ENCODE measurements at regions not wholly inside any gene's neighbourhood (a gene's known extent, or its start where the extent isn't known, plus 50 kb on each side); places are given as distances from the start of the nearest gene placed in this dataset.
"Not testable (repeated sequence)": the region's sequence is repeated elsewhere in the genome, so short reads cannot be mapped to it uniquely, and the experiment has no call there.

GRCh38 chr4:59704616-59705015, 1495.5 kb upstream of the ADGRL3 start:
- Histone ChIP-seq H3K36me3 (ENCODE audit: insufficient read depth, low read length) (no peaks in the 10 kb centered on the region), H4K20me1 (ENCODE audit: insufficient read depth, low read length, poor library complexity, severe bottlenecking) (no peaks in the 10 kb centered on the region), H3K79me2 (ENCODE audit: insufficient read depth, low read length) (no peaks in the 10 kb centered on the region), H3K27me3 (ENCODE audit: insufficient read depth, low read length, poor library complexity, severe bottlenecking) (no peaks in the 10 kb centered on the region), H3K4me3 (ENCODE audit: low read length, poor library complexity, severe bottlenecking) (no peak overlapping the region), H2AFZ (ENCODE audit: low read length) (no peak overlapping the region), H3K4me2 (ENCODE audit: low read depth, low read length, poor library complexity, severe bottlenecking) (no peak overlapping the region), H3K9ac (ENCODE audit: low read depth, low read length, poor library complexity, severe bottlenecking) (no peak overlapping the region), H3K4me1 (ENCODE audit: insufficient read depth, low read length, poor library complexity, severe bottlenecking) (no peaks in the 10 kb centered on the region), H3F3A (ENCODE audit: low read depth) (no peaks in the 10 kb centered on the region), H3K9me3 (ENCODE audit: insufficient read depth, low read depth, low read length) (no peaks in the 10 kb centered on the region), H3K9me2 (replicated peaks; ENCODE audit: low read depth, low read length) (no peaks in the 10 kb centered on the region)
- no peak for TF ChIP-seq CTCF (conservative IDR thresholded peaks at IDR 0.05; ENCODE audit: low read length)
- TF ChIP-seq EZH2phosphoT487 (IDR thresholded peaks at IDR 0.05; ENCODE audit: borderline replicate concordance): no peak

GRCh38 chr4:59712470-59712869, 1487.7 kb upstream of the ADGRL3 start:
- Histone ChIP-seq H2AFZ (ENCODE audit: low read length) (no peak overlapping the region), H3K4me3 (ENCODE audit: low read length, poor library complexity, severe bottlenecking) (no peak overlapping the region), H3K27me3 (ENCODE audit: insufficient read depth, low read length, poor library complexity, severe bottlenecking) (no peaks in the 10 kb centered on the region), H3K79me2 (ENCODE audit: insufficient read depth, low read length) (no peaks in the 10 kb centered on the region), H3F3A (ENCODE audit: low read depth) (no peaks in the 10 kb centered on the region), H3K9ac (ENCODE audit: low read depth, low read length, poor library complexity, severe bottlenecking) (no peak overlapping the region), H3K4me2 (ENCODE audit: low read depth, low read length, poor library complexity, severe bottlenecking) (no peak overlapping the region), H3K9me2 (replicated peaks; ENCODE audit: low read depth, low read length) (no peaks in the 10 kb centered on the region), H3K9me3 (ENCODE audit: insufficient read depth, low read depth, low read length) (no peaks in the 10 kb centered on the region), H3K36me3 (ENCODE audit: insufficient read depth, low read length) (no peaks in the 10 kb centered on the region), H4K20me1 (ENCODE audit: insufficient read depth, low read length, poor library complexity, severe bottlenecking) (no peaks in the 10 kb centered on the region), H3K4me1 (ENCODE audit: insufficient read depth, low read length, poor library complexity, severe bottlenecking) (no peaks in the 10 kb centered on the region)
- TF ChIP-seq CTCF (conservative IDR thresholded peaks at IDR 0.05; ENCODE audit: low read length): no peak
- TF ChIP-seq EZH2phosphoT487 (IDR thresholded peaks at IDR 0.05; ENCODE audit: borderline replicate concordance): no peak

DNA sequence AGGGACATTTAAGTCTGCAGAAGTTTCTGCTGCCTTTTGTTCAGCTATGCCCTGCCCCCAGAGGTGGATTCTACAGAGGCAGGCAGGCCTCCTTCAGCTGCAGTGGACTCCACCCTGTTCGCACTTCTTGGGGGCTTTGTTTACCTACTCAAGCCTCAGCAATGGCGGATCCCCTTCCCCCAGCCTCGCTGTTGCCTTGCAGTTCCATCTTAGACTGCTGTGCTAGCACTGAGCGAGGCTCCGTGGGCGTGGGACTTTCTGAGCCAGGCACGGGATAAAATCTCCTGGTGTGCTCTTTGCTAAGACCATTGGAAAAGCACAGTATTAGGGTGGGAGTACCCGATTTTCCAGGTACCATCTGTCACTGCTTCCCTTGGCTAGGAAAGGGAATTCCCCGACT, 1475.8 kb upstream of the ADGRL3 start:
- not testable (repeated sequence) for H3K79me2 ChIP-seq (ENCODE audit: insufficient read depth, low read length); H3K36me3 ChIP-seq (ENCODE audit: insufficient read depth, low read length); H3K4me2 ChIP-seq (ENCODE audit: low read depth, low read length, poor library complexity, severe bottlenecking); H3K4me3 ChIP-seq (ENCODE audit: low read length, poor library complexity, severe bottlenecking); H3K9ac ChIP-seq (ENCODE audit: low read depth, low read length, poor library complexity, severe bottlenecking); H3K27me3 ChIP-seq (ENCODE audit: insufficient read depth, low read length, poor library complexity, severe bottlenecking); H3K4me1 ChIP-seq (ENCODE audit: insufficient read depth, low read length, poor library complexity, severe bottlenecking); H3K9me3 ChIP-seq (ENCODE audit: insufficient read depth, low read depth, low read length); H4K20me1 ChIP-seq (ENCODE audit: insufficient read depth, low read length, poor library complexity, severe bottlenecking); H3F3A ChIP-seq (ENCODE audit: low read depth); H3K9me2 ChIP-seq (replicated peaks; ENCODE audit: low read depth, low read length); H2AFZ ChIP-seq (ENCODE audit: low read length)

- H3K79me2 ChIP-seq (ENCODE audit: insufficient read depth, low read length): no peaks in the 10 kb centered on the region
- no peaks in the 10 kb centered on the region for H3K4me1 ChIP-seq (ENCODE audit: insufficient read depth, low read length, poor library complexity, severe bottlenecking)
- H3F3A ChIP-seq (ENCODE audit: low read depth): no peaks in the 10 kb centered on the region
- no peaks in the 10 kb centered on the region for H3K36me3 ChIP-seq (ENCODE audit: insufficient read depth, low read length)
- H3K9me3 ChIP-seq (ENCODE audit: insufficient read depth, low read depth, low read length): no peaks in the 10 kb centered on the region
- no peaks in the 10 kb centered on the region for H3K9me2 ChIP-seq (replicated peaks; ENCODE audit: low read depth, low read length)
- no peak overlapping the region for H3K4me2 ChIP-seq (ENCODE audit: low read depth, low read length, poor library complexity, severe bottlenecking)
- no peak overlapping the region for H3K9ac ChIP-seq (ENCODE audit: low read depth, low read length, poor library complexity, severe bottlenecking)
- no peak for TF ChIP-seq EZH2phosphoT487 (IDR thresholded peaks at IDR 0.05; ENCODE audit: borderline replicate concordance)
- TF ChIP-seq CTCF (conservative IDR thresholded peaks at IDR 0.05; ENCODE audit: low read length): no peak
- H3K4me3 ChIP-seq (ENCODE audit: low read length, poor library complexity, severe bottlenecking): no peak overlapping the region
- H2AFZ ChIP-seq (ENCODE audit: low read length): no peak overlapping the region
- H4K20me1 ChIP-seq (ENCODE audit: insufficient read depth, low read length, poor library complexity, severe bottlenecking): no peaks in the 10 kb centered on the region
- H3K27me3 ChIP-seq (ENCODE audit: insufficient read depth, low read length, poor library complexity, severe bottlenecking): no peaks in the 10 kb centered on the region
Observed at GRCh38 chr4:59727745-59728144, 1472.4 kb upstream of the ADGRL3 start.
